ENCODE measurements at regions not wholly inside any gene's neighbourhood (a gene's known extent, or its start where the extent isn't known, plus 50 kb on each side); places are given as distances from the start of the nearest gene placed in this dataset.
"Not testable (repeated sequence)": the region's sequence is repeated elsewhere in the genome, so short reads cannot be mapped to it uniquely, and the experiment has no call there.

DNA sequence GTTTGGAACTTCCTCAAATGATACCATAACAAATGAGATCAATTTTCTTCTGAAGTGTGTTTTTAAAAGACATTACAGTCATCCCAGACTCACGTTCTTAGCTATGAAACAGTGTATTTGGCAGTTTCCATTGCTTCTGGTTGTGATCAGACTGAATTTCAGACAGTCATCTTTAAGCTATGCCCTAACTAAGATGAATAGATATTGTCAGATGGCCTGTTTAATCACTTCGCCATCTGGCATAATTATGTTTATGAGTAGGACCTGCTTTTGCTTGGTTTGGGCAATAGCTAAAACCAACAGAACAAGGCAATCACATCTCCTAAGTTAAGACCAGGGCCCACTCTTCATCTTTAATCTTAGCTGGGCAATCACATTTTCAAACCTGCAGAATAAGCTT, 313.1 kb downstream of the SV2B start:
- DNase-seq = no peak
- Mint-ChIP-seq H3K9me3 (no peaks in the 10 kb centered on the region; the same call in 1 of the 2 replicates), H3K27me3 (ENCODE audit: insufficient read depth) (no peaks in the 10 kb centered on the region; the same call in 1 of the 2 replicates), H3K36me3 (ENCODE audit: low read depth) (no peaks in the 10 kb centered on the region), H3K27ac (no peak overlapping the region), H3K4me1 (ENCODE audit: low read depth) (no peaks in the 10 kb centered on the region), H3K4me3 (no peak overlapping the region)
- TF ChIP-seq CTCF (IDR thresholded peaks at IDR 0.05) = no peak

- no peak for DNase-seq
- Mint-ChIP-seq H3K36me3 (ENCODE audit: low read depth) (no peaks in the 10 kb centered on the region), H3K27ac (no peak overlapping the region), H3K4me3 (no peak overlapping the region), H3K4me1 (ENCODE audit: low read depth) (no peaks in the 10 kb centered on the region), H3K9me3 (no peaks in the 10 kb centered on the region; the same call in 1 of the 2 replicates), H3K27me3 (ENCODE audit: insufficient read depth) (no peaks in the 10 kb centered on the region; the same call in 1 of the 2 replicates)
- TF ChIP-seq CTCF (IDR thresholded peaks at IDR 0.05) = no peak
Measured at GRCh38 chr15:91414124-91414523, 314.1 kb downstream of the SV2B start.

DNA sequence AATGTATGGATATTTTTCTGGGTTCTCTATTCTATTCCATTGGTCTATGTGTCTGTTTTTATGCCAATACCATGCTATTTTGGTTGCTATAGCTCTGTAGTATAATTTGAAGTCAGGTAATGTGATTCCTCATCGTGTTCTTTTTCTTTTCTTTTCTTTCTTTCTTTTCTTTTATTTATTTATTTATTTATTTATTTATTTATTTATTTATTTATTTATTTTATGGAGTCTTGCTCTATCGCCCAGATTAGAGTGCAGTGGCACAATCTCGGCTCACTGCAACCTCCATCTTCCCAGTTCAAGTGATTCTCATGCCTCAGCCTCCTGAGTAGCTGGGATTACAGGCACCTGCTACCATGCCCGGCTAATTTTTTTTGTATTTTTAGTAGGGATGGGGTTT, 315.2 kb downstream of the SV2B start:
- H3K27ac Mint-ChIP-seq; H3K9me3 Mint-ChIP-seq; H3K4me3 Mint-ChIP-seq; DNase-seq; H3K4me1 Mint-ChIP-seq (ENCODE audit: low read depth); H3K27me3 Mint-ChIP-seq (ENCODE audit: insufficient read depth); H3K36me3 Mint-ChIP-seq (ENCODE audit: low read depth): not testable (repeated sequence)

DNA sequence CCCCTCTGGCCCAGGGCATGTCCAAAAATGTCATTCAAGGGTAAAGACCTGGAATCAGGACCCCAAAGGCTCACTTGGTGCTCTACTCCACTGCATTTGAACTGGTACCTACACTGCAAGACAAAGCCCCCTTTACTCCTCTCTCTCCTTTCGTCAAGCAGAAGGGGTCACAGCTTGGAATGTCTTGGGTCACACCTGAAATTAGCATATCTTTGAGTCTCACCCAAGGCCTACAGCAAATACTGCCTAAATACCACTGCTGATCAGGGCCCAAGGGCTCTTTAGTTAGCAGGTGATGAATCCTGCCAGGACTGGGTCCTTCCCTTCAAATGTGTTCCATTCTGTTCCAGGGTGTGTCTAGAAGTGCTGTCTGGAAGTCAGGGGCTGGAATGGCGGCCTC, 320.6 kb downstream of the SV2B start:
- TF ChIP-seq CTCF (IDR thresholded peaks at IDR 0.05) = no peak
- Mint-ChIP-seq H3K4me3 (no peak overlapping the region), H3K36me3 (ENCODE audit: low read depth) (no peaks in the 10 kb centered on the region), H3K4me1 (ENCODE audit: low read depth) (no peaks in the 10 kb centered on the region), H3K27ac (no peak overlapping the region), H3K9me3 (peaks cover 14% of the 10 kb centered on the region; the same call in 1 of the 2 replicates), H3K27me3 (ENCODE audit: insufficient read depth) (peaks cover 2% of the 10 kb centered on the region)
- DNase-seq = no peak

GRCh38 chr15:91422797-91423196, 322.7 kb downstream of the SV2B start:
- Mint-ChIP-seq H3K27ac (no peak overlapping the region), H3K4me3 (no peak overlapping the region), H3K27me3 (ENCODE audit: insufficient read depth) (peaks cover 2% of the 10 kb centered on the region), H3K4me1 (ENCODE audit: low read depth) (no peaks in the 10 kb centered on the region), H3K36me3 (ENCODE audit: low read depth) (no peaks in the 10 kb centered on the region), H3K9me3 (peaks cover 14% of the 10 kb centered on the region; the same call in 1 of the 2 replicates)
- no peak for TF ChIP-seq CTCF (IDR thresholded peaks at IDR 0.05)
- no peak for DNase-seq

DNA sequence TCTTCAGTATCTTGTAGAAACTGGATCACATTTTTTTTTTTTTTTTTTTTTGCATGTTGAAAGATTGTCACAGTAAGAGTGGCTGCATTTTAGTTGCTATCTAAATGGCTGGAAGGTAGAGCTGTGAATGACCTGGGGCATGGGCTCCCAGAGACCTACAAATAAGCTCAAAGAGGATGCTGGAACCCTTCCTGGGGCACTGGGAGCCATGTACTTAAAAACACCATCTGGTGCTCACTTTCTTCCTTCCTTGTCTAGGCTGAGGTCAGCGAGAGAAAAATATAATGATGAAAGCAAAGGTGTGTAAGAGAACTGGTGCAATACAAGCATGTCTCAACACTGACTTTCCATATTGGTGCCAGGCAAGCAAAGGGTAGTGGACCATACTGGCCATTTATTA, 323.9 kb downstream of the SV2B start:
- Mint-ChIP-seq H3K4me3 (no peak overlapping the region), H3K4me1 (ENCODE audit: low read depth) (no peaks in the 10 kb centered on the region), H3K27ac (no peak overlapping the region), H3K9me3 (peaks cover 18% of the 10 kb centered on the region; the same call in 1 of the 2 replicates), H3K27me3 (ENCODE audit: insufficient read depth) (peaks cover 5% of the 10 kb centered on the region), H3K36me3 (ENCODE audit: low read depth) (no peaks in the 10 kb centered on the region; the same call in 1 of the 2 replicates)
- DNase-seq = no peak
- no peak for TF ChIP-seq CTCF (IDR thresholded peaks at IDR 0.05)

Data from HFFc6 (cell line).